Neuronal stem cell (in vitro differentiated cells): ENCODE measurements at regions not wholly inside any gene's neighbourhood (a gene's known extent, or its start where the extent isn't known, plus 50 kb on each side); places are given as distances from the start of the nearest gene placed in this dataset.

Source experiments
- DNase-seq: peaks from one replicate; pipeline ENCODE4 v3.0.0-alpha.2; 2013; ENCODE audit warnings: low spot score
- H2AFZ ChIP-seq: one replicate; pipeline ENCODE4 v1.6.1; 2013; ENCODE audit warnings: mild to moderate bottlenecking, low read length, inconsistent platforms
- H2AK5ac ChIP-seq: 2 replicates; pipeline ENCODE4 v1.6.1; 2013; ENCODE audit warnings: low read depth, mild to moderate bottlenecking, inconsistent platforms, low read length, moderate library complexity, mixed read lengths
- H2BK120ac ChIP-seq: 2 replicates; pipeline ENCODE4 v1.6.1; 2013; ENCODE audit warnings: low read depth, mild to moderate bottlenecking, inconsistent platforms, low read length, moderate library complexity, mixed read lengths
- H2BK12ac ChIP-seq: one replicate; pipeline ENCODE4 v1.6.1; 2013; ENCODE audit warnings: low read length, inconsistent platforms
- H2BK15ac ChIP-seq: 2 replicates; pipeline ENCODE4 v1.6.1; 2013; ENCODE audit warnings: mild to moderate bottlenecking, low read length, inconsistent platforms, mixed read lengths
- H2BK5ac ChIP-seq: one replicate; pipeline ENCODE4 v1.6.1; 2013; ENCODE audit warnings: inconsistent platforms, mild to moderate bottlenecking, low read length, moderate library complexity
- H3K14ac ChIP-seq: one replicate; pipeline ENCODE4 v1.6.1; 2013; ENCODE audit warnings: low read length, inconsistent platforms
- H3K18ac ChIP-seq: 2 replicates; pipeline ENCODE4 v1.6.1; 2013; ENCODE audit warnings: low read length, inconsistent platforms
- H3K23ac ChIP-seq: 2 replicates; pipeline ENCODE4 v1.6.1; 2013; ENCODE audit warnings: low read depth, mild to moderate bottlenecking, mixed read lengths, low read length, inconsistent platforms; ENCODE audit not compliant: poor library complexity
- H3K27ac ChIP-seq: replicated peaks from 3 replicates; pipeline ENCODE4 v1.5.1; 2013; ENCODE audit warnings: low read length, inconsistent platforms
- H3K27me3 ChIP-seq, 3 experiments: 2 replicates each; pipeline ENCODE4 v1.6.1; 2013; ENCODE audit warnings: low read length in 3 of 3, mild to moderate bottlenecking in 2 of 3, inconsistent platforms in 1 of 3, low read depth in 1 of 3, mixed read lengths in 1 of 3, moderate library complexity in 1 of 3; ENCODE audit not compliant: control insufficient read depth in 3 of 3, insufficient read depth in 3 of 3
- H3K36me3 ChIP-seq, 2 donors: replicated peaks in 1 of 2; 2 replicates each; pipeline ENCODE4 v1.6.1; 2013; ENCODE audit warnings: low read length in 2 of 2; ENCODE audit not compliant: control insufficient read depth in 2 of 2, insufficient read depth in 2 of 2
- H3K4ac ChIP-seq: 2 replicates; pipeline ENCODE4 v1.6.1; 2013; ENCODE audit warnings: inconsistent platforms, mild to moderate bottlenecking, low read length, moderate library complexity
- H3K4me1 ChIP-seq, 2 donors: 1 replicate in 1 of 2; 2 replicates in 1 of 2; pipeline ENCODE4 v1.6.1; 2013; ENCODE audit warnings: low read length in 2 of 2, low read depth in 1 of 2; ENCODE audit not compliant: control insufficient read depth in 2 of 2, insufficient read depth in 1 of 2
- H3K4me2 ChIP-seq: one replicate; pipeline ENCODE4 v1.6.1; 2013; ENCODE audit warnings: mild to moderate bottlenecking, low read length, inconsistent platforms; ENCODE audit not compliant: insufficient read depth, poor library complexity, severe bottlenecking
- H3K4me3 ChIP-seq, 2 donors: 2 replicates each; pipeline ENCODE4 v1.5.1; 2013; ENCODE audit warnings: low read length in 2 of 2, mild to moderate bottlenecking in 2 of 2, inconsistent platforms in 1 of 2, moderate library complexity in 1 of 2
- H3K79me1 ChIP-seq: one replicate; pipeline ENCODE4 v1.6.1; 2013; ENCODE audit warnings: low read depth, mild to moderate bottlenecking, inconsistent platforms, low read length, moderate library complexity
- H3K9ac ChIP-seq: one replicate; pipeline ENCODE4 v1.6.1; 2013; ENCODE audit warnings: mild to moderate bottlenecking, low read depth, low read length, inconsistent platforms; ENCODE audit not compliant: poor library complexity
- H3K9me3 ChIP-seq, 2 donors: replicated peaks in 1 of 2; 2 replicates each; pipeline versions ENCODE3 to v1.6.1; 2013; ENCODE audit warnings: low read length in 2 of 2, mild to moderate bottlenecking in 2 of 2, inconsistent platforms in 1 of 2, low read depth in 1 of 2, mixed read lengths in 1 of 2, moderate library complexity in 1 of 2; ENCODE audit not compliant: control insufficient read depth in 2 of 2, insufficient read depth in 1 of 2
- H4K8ac ChIP-seq: one replicate; pipeline ENCODE4 v1.6.1; 2013; ENCODE audit warnings: low read depth, mild to moderate bottlenecking, inconsistent platforms, low read length, moderate library complexity
- H4K91ac ChIP-seq: one replicate; pipeline ENCODE4 v1.6.1; 2013; ENCODE audit warnings: low read length, low read depth, mild to moderate bottlenecking, inconsistent platforms; ENCODE audit not compliant: poor library complexity
- WGBS, 2 donors: extraction: QIAGEN DNeasy Blood & Tissue Kit; methylation state at CpG; one replicate each; pipeline ENCODE4 v1.1.7; 2013; ENCODE audit warnings: missing lambda C conversion rate in 2 of 2, mixed read lengths in 1 of 2; ENCODE audit not compliant: insufficient read length in 2 of 2, insufficient replicate concordance in 1 of 2; ENCODE audit errors: extremely low coverage in 2 of 2; 5-methylcytosine and 5-hydroxymethylcytosine counted together

GRCh38 chr7:110483553-110483952 lies 607.4 kb upstream of the LRRN3 start:
- no peak overlapping the region for H3K4me3 ChIP-seq
- H3K4ac ChIP-seq, result no peak overlapping the region
- H3K9ac ChIP-seq, result no peak overlapping the region
- no peak overlapping the region for H3K4me2 ChIP-seq
- H3K27ac ChIP-seq, result no peak overlapping the region
- no peaks in the 10 kb centered on the region for H3K79me1 ChIP-seq
- H4K8ac ChIP-seq, result no peak overlapping the region
- no CpG with 5 or more reads among the region's 3 CpGs for WGBS, 2 donors
- no peaks in the 10 kb centered on the region for H3K36me3 ChIP-seq
- no peak overlapping the region for H2AK5ac ChIP-seq
- no peak overlapping the region for H2BK5ac ChIP-seq
- H3K14ac ChIP-seq, result no peak overlapping the region
- no peak overlapping the region for H3K23ac ChIP-seq
- H3K27me3 ChIP-seq, result no peaks in the 10 kb centered on the region
- peaks cover 2 to 8% of the 10 kb centered on the region in 2 donors for H3K9me3 ChIP-seq
- no peak overlapping the region for H2BK120ac ChIP-seq
- no peak overlapping the region for H4K91ac ChIP-seq
- no peak overlapping the region for H2BK12ac ChIP-seq
- H2AFZ ChIP-seq, result no peak overlapping the region
- H2BK15ac ChIP-seq, result no peak overlapping the region
- H3K4me1 ChIP-seq, result no peaks in the 10 kb centered on the region
- no peak overlapping the region for H3K18ac ChIP-seq
- no peak for DNase-seq

DNA sequence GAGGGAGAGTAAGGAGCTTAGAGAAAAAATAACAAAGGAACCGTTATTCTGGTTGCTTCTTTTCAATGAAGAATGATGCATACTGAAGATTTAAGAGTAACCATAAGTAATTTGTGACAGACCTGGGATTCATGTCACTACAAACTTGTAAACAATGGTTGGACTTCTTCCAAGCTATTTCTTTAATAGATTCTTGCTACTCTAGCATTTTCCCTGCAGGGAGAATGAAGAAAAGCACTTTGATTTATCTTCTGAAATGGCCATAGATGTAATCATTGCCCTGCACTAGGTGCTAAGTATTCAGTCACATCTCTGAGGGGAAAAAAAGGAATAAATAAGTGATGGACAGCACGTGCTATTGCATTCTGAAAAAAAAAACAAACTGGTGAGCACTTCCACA lies 606.6 kb upstream of the LRRN3 start:
- H3K4me3 ChIP-seq, result no peak overlapping the region
- no peak overlapping the region for H3K23ac ChIP-seq
- no peaks in the 10 kb centered on the region for H3K27me3 ChIP-seq
- H3K4me2 ChIP-seq, result no peak overlapping the region
- H3K4ac ChIP-seq, result no peak overlapping the region
- peaks cover 2 to 8% of the 10 kb centered on the region in 2 donors for H3K9me3 ChIP-seq
- H2AFZ ChIP-seq, result no peak overlapping the region
- H3K36me3 ChIP-seq, result no peaks in the 10 kb centered on the region
- H3K18ac ChIP-seq, result no peak overlapping the region
- H3K9ac ChIP-seq, result no peak overlapping the region
- H2BK120ac ChIP-seq, result no peak overlapping the region
- H3K4me1 ChIP-seq, result no peaks in the 10 kb centered on the region
- H4K91ac ChIP-seq, result no peak overlapping the region
- no peak overlapping the region for H2BK5ac ChIP-seq
- no peak for DNase-seq
- H4K8ac ChIP-seq, result no peak overlapping the region
- no peak overlapping the region for H2BK12ac ChIP-seq
- H3K27ac ChIP-seq, result no peak overlapping the region
- no peaks in the 10 kb centered on the region for H3K79me1 ChIP-seq
- no peak overlapping the region for H2BK15ac ChIP-seq
- no peak overlapping the region for H2AK5ac ChIP-seq
- no CpG with 5 or more reads among the region's 2 CpGs for WGBS, 2 donors
- H3K14ac ChIP-seq, result no peak overlapping the region

DNA sequence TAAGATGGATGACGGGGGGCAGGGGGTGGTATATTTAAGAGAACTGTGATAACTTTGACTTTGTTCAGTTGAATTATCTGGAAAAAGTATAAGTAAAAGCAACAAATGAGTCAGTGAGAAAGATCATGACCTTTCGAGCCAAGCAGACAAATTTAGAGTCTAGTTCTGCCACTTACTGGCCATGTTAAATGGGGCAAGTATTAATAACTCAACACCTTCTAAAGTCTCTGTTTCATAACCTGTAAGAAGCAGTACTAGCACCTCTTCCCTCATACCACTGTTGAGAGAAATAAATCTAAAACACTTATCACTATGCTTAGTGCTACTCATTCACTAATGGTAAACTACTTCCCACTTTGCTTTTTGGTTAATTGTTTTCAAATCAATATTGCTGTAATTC lies 604.4 kb upstream of the LRRN3 start:
- H3K4me1 ChIP-seq, result no peaks in the 10 kb centered on the region
- no peak overlapping the region for H2BK120ac ChIP-seq
- no peaks in the 10 kb centered on the region for H3K27me3 ChIP-seq
- H3K4me3 ChIP-seq, result no peak overlapping the region
- H3K18ac ChIP-seq, result no peak overlapping the region
- H3K9me3 ChIP-seq, result no peaks in the 10 kb centered on the region
- DNase-seq, result no peak
- no peaks in the 10 kb centered on the region for H3K79me1 ChIP-seq
- H3K9ac ChIP-seq, result no peak overlapping the region
- H3K14ac ChIP-seq, result no peak overlapping the region
- no peak overlapping the region for H3K23ac ChIP-seq
- no peak overlapping the region for H4K91ac ChIP-seq
- no peak overlapping the region for H2BK12ac ChIP-seq
- H3K27ac ChIP-seq, result no peak overlapping the region
- no peak overlapping the region for H2BK15ac ChIP-seq
- no peak overlapping the region for H2AK5ac ChIP-seq
- H3K4ac ChIP-seq, result no peak overlapping the region
- H3K36me3 ChIP-seq, result no peaks in the 10 kb centered on the region
- H2AFZ ChIP-seq, result no peak overlapping the region
- H2BK5ac ChIP-seq, result no peak overlapping the region
- WGBS, 2 donors, result no CpG with 5 or more reads among the region's 2 CpGs
- no peak overlapping the region for H3K4me2 ChIP-seq
- H4K8ac ChIP-seq, result no peak overlapping the region

DNA sequence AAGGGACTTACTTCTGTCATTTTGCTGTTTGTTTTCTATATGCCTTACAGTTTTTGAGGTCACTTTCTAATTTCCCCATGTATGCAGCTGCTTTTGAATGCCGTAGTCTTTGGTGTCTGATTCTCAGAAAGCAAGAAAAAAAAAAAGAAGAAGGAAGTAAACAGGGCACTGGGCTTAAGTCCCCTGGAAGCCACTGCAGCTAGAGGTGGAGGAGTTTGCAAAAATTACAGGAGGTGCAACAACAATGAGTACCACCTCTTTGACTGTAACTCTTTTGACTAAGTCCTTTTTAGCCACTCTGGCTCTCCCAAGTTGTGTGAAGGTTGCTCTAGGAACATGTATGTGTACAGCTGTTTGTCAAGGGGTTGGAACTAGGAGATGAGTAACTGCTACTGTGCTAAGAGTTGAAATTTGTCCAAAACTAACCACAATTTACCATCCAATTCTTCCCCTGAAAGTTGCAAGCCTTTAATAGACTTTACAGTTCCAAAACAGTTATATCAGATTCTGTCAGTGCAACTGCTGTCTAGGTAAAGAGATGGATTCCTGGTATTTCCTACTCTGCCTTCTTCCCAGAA lies 588.0 kb upstream of the LRRN3 start:
- no CpG with 5 or more reads among the region's 1 CpG for WGBS, 2 donors
- Histone ChIP-seq H3K9ac (no peak overlapping the region), H2BK15ac (no peak overlapping the region), H3K79me1 (no peaks in the 10 kb centered on the region), H3K9me3 (no peaks in the 10 kb centered on the region), H3K14ac (no peak overlapping the region), H3K4ac (no peak overlapping the region), H4K91ac (no peak overlapping the region), H2AFZ (peak overlapping the region; percentile 1), H3K27me3 (no peaks in the 10 kb centered on the region), H3K27ac (no peak overlapping the region), H2BK120ac (no peak overlapping the region), H2AK5ac (no peak overlapping the region), H3K4me2 (no peak overlapping the region), H3K23ac (no peak overlapping the region), H3K36me3 (no peaks in the 10 kb centered on the region), H3K18ac (no peak overlapping the region), H3K4me3 (no peak overlapping the region), H3K4me1 (no peaks in the 10 kb centered on the region), H2BK5ac (no peak overlapping the region), H4K8ac (no peak overlapping the region), H2BK12ac (no peak overlapping the region)
- no peak for DNase-seq
